Skeletal muscle satellite cell (primary cell): ENCODE measurements at regions not wholly inside any gene's neighbourhood (a gene's known extent, or its start where the extent isn't known, plus 50 kb on each side); places are given as distances from the start of the nearest gene placed in this dataset.
"Not testable (repeated sequence)": the region's sequence is repeated elsewhere in the genome, so short reads cannot be mapped to it uniquely, and the experiment has no call there.

Experiments
- H3K27me3 ChIP-seq: 2 replicates; pipeline ENCODE4 v1.7.0; 2013; ENCODE audit warnings: low read length; ENCODE audit not compliant: control insufficient read depth, insufficient read depth
- H3K36me3 ChIP-seq: 2 replicates; pipeline ENCODE4 v1.7.0; 2013; ENCODE audit warnings: mild to moderate bottlenecking, control low read depth, low read length; ENCODE audit not compliant: insufficient read depth
- H3K4me1 ChIP-seq: 2 replicates; pipeline ENCODE4 v1.7.0; 2013; ENCODE audit warnings: low read length; ENCODE audit not compliant: control insufficient read depth, insufficient read depth
- H3K4me2 ChIP-seq: 2 replicates; pipeline ENCODE4 v1.7.0; 2013; ENCODE audit warnings: mild to moderate bottlenecking, low read length
- H3K4me3 ChIP-seq: 2 replicates; pipeline ENCODE4 v1.7.0; 2013; ENCODE audit warnings: low read length
- H3K9ac ChIP-seq: 2 replicates; pipeline ENCODE4 v1.7.0; 2013; ENCODE audit warnings: mild to moderate bottlenecking, low read depth, low read length, moderate library complexity
- H3K9me3 ChIP-seq: replicated peaks from 2 replicates; pipeline ENCODE4 v1.7.0; 2013; ENCODE audit warnings: mild to moderate bottlenecking, control low read depth, low read length

DNA sequence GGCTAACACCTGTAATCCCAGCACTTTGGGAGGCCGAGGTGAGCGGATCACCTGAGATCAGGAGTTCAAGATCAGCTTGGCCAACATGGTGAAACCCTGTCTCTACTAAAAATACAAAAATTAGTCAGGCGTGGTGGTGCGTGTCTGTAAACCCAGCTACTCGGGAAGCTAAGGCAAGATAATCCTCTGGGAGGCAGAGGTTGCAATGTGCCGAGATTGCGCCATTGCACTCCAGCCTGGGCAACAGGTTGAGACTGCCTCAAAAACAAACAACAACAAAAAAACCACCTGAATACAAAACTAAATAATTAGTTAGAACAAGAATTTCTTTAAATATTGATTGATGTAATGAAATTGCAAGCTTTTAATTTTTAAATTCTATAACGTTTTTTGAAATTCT is 139.0 kb downstream of the THBS2 start:
- not testable (repeated sequence) for H3K4me1 ChIP-seq, H3K27me3 ChIP-seq

DNA sequence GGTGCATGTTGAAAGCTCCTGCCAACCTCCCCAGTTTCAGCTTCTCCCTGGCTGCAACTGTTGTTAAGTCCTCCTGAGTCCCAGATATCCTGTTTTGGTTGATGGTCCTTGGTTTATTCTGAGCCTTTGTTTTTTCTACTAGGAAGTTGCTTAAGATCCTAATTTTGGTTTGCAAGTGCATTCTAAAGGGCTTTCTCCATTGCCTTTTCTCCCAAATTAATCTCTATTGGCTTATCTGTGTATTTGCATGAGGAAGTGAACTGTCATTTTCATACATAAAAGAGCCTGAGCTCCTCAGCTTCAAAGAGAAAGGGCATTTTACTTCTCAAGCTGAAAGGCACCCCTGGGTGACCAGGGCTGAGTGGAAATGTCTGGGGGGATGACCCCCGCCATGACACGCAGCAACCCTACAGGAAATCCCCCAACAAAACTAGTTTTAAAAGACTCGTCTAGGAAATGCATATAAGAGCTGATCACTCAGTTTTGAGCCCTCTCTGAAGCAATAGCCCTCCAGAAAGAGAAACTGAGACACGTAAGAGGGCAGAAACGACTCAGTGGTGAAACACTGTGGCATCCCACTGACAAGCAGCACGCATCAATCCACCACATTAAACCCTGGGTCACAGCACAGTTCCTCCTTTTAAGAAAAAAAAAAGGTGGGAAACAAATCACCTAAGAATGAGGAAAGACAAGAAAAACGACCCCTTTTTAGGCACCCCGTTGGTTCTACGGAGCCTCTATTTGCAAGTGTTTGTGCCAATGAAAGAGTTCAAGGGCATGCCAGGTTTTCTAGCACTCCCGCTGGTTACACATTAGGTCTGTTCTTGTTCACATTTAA is 140.9 kb downstream of the THBS2 start:
- H3K9me3 ChIP-seq: no peaks in the 10 kb centered on the region
- H3K9ac ChIP-seq: no peak overlapping the region
- no peaks in the 10 kb centered on the region for H3K36me3 ChIP-seq
- H3K27me3 ChIP-seq: no peaks in the 10 kb centered on the region
- no peak overlapping the region for H3K4me2 ChIP-seq
- H3K4me3 ChIP-seq: no peak overlapping the region
- no peaks in the 10 kb centered on the region for H3K4me1 ChIP-seq

More for the DNA sequence above, 139.0 kb downstream of the THBS2 start:
- not testable (repeated sequence) for H3K9me3 ChIP-seq, H3K4me3 ChIP-seq, H3K9ac ChIP-seq, H3K4me2 ChIP-seq, H3K36me3 ChIP-seq

DNA sequence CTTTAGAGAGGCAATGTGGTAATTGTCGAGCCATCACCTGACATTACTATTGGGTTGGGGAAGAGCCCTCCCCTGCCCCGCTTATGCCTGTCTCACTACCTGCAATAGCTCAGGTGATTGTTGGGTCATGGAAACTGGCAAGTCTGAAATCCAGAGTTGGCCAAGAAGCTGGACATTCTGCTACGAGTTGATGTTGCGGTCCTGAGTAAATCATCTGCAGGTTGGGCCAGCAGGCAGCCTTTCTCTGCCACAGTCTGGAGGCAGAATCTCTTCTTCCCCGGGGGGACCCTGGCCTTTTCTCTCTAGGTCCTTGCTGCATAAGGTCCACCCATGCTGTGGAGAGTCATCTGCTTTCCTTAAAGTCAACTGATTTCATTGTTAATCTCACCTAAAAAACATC is 142.4 kb downstream of the THBS2 start:
- no peak overlapping the region for H3K9ac ChIP-seq
- H3K4me3 ChIP-seq: no peak overlapping the region
- H3K4me2 ChIP-seq: no peak overlapping the region
- H3K4me1 ChIP-seq: peaks cover 7% of the 10 kb centered on the region
- H3K9me3 ChIP-seq: no peaks in the 10 kb centered on the region
- no peaks in the 10 kb centered on the region for H3K36me3 ChIP-seq
- H3K27me3 ChIP-seq: no peaks in the 10 kb centered on the region

DNA sequence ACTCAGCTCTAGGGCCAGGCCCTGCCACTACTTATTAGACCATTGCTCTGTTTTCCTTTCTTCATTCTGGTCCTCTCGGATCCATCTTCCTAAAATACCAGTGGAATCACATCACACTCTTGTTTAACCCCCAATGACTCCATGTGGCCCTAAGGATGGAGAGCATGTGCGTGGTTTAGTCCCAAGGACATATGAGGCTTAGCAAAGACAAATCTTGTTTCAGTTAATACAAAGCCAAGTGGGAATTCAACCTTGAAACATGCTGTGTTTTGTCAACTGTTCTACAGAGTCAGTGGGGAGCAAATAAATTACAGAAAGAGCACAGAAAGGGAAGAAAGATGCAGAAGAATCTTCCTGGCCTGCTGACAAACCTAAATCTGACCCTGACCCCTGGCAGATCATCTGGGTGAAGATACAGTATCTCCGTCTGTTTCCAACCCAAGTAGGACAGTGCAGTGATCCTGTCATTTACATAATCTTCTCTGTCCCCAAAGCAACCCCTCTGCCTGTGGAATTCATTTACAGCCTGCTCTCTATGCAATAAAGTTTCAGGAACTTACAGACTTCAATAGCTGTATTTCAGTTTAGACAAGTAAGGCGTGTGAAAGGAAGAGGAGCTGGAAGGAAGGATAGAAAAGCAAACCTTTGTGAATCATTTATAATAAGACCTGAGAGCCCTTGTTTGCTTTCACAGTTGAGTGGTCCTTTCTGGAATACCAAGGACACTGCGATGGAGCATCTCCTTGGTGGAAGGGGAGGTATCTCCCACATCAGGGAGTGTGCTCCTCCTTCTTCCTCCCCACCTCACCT is 144.0 kb downstream of the THBS2 start:
- H3K4me1 ChIP-seq: peaks cover 11% of the 10 kb centered on the region
- H3K27me3 ChIP-seq: no peaks in the 10 kb centered on the region
- H3K36me3 ChIP-seq: no peaks in the 10 kb centered on the region
- no peak overlapping the region for H3K4me2 ChIP-seq
- no peak overlapping the region for H3K4me3 ChIP-seq
- no peaks in the 10 kb centered on the region for H3K9me3 ChIP-seq
- H3K9ac ChIP-seq: no peak overlapping the region

DNA sequence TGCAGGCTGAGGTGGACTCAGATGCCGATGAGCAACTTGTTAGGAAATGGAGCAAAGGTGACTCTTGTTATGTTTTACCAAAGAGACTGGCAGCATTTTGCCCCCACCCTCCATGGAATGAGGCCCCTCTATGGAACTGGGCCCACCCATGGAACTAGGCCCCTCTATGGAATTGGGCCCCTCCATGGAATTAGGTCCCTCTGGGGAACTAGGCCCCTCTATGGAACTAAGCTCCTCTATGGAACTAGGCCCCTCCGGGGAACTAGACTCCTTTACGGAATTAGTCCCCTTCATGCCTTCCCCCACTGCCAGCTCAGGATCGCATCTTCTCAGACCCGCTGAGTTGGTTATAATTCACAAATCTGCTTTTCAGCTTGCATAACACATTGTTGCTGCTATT is 144.9 kb downstream of the THBS2 start:
- H3K4me2 ChIP-seq: no peak overlapping the region
- H3K9me3 ChIP-seq: no peaks in the 10 kb centered on the region
- peaks cover 11% of the 10 kb centered on the region for H3K4me1 ChIP-seq
- no peak overlapping the region for H3K9ac ChIP-seq
- H3K27me3 ChIP-seq: no peaks in the 10 kb centered on the region
- H3K36me3 ChIP-seq: no peaks in the 10 kb centered on the region
- H3K4me3 ChIP-seq: no peak overlapping the region

DNA sequence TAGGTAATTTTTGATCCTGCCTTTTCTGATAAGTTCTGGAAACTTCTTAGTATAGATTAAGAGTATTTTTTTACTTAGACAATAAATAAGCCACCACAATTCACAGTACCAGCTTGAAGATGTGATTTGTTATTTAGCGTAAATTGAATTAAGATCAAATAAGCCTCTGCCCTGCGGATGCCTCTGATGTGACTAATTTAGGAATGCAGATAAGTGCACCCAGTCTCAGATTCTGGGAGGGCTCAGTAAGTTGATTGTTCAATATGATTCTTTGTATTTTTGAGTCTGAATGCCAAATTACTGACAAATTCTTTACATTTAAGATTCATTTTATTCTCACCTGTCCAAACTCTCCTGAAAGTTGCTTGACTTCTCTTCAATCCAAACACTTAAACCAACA is 147.5 kb downstream of the THBS2 start:
- no peak overlapping the region for H3K4me2 ChIP-seq
- H3K36me3 ChIP-seq: no peaks in the 10 kb centered on the region
- no peak overlapping the region for H3K4me3 ChIP-seq
- H3K9me3 ChIP-seq: no peaks in the 10 kb centered on the region
- H3K9ac ChIP-seq: no peak overlapping the region
- H3K4me1 ChIP-seq: peaks cover 24% of the 10 kb centered on the region
- H3K27me3 ChIP-seq: no peaks in the 10 kb centered on the region

DNA sequence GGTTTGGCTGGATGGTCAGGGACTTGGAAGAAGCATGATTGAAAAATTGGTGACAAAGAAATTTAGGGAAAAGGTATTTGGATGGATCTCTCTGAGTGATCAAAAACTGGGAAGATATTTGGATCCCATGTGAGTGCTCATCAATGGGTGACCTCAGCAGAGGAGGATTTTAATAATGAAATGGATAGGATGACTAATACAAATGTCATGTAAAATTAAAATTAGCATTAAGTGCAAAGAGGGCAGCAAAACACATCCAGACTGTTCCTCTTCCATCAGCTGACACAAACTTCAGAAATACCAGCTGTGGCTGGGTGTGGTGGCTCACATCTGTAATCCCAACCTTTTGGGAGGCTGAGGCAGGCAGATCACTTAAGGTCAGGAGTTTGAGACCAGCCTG is 151.7 kb downstream of the THBS2 start:
- H3K4me2 ChIP-seq: peak overlapping the region; percentile 7
- H3K4me1 ChIP-seq: peaks cover 56% of the 10 kb centered on the region
- H3K27me3 ChIP-seq: no peaks in the 10 kb centered on the region
- H3K36me3 ChIP-seq: no peaks in the 10 kb centered on the region
- no peak overlapping the region for H3K9ac ChIP-seq
- H3K4me3 ChIP-seq: no peak overlapping the region
- no peaks in the 10 kb centered on the region for H3K9me3 ChIP-seq

DNA sequence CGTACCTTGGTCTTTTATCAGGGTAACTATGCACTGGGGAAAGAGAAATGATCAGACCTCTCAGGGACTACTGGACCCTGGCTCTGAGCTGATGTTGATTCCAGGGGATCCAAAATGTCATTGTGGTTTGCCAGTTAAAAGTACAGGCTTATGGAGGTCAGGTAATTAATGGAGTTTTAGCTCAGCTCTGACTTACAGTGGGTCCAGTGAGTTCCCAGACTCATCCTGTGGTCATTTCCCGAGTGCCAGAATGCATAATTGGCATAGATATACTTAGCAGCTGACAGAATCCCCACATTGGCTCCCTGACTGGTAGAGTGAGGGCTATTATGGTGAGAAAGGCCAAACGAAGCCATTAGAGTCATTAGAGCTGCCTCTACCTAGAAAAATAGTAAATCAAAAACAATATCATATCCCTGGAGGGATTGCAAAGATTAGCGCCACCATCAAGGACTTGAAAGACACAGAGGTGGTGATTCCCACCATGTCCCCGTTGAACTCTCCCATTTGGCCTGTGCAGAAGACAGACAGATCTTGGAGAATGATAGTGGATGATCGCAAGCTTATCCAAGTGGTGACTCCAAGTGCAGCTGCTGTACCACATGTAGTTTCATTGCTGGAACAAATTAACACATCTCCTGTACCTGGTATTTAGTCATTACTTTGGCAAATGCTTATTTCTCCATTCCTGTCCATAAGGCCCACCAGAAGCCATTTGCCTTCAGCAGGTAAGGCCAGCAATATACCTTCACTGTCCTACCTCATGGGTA is 152.4 kb downstream of the THBS2 start:
- Histone ChIP-seq H3K27me3 (no peaks in the 10 kb centered on the region), H3K4me2 (peak overlapping the region; percentile 7), H3K9me3 (no peaks in the 10 kb centered on the region), H3K36me3 (no peaks in the 10 kb centered on the region), H3K4me3 (no peak overlapping the region), H3K9ac (no peak overlapping the region), H3K4me1 (peaks cover 57% of the 10 kb centered on the region)

DNA sequence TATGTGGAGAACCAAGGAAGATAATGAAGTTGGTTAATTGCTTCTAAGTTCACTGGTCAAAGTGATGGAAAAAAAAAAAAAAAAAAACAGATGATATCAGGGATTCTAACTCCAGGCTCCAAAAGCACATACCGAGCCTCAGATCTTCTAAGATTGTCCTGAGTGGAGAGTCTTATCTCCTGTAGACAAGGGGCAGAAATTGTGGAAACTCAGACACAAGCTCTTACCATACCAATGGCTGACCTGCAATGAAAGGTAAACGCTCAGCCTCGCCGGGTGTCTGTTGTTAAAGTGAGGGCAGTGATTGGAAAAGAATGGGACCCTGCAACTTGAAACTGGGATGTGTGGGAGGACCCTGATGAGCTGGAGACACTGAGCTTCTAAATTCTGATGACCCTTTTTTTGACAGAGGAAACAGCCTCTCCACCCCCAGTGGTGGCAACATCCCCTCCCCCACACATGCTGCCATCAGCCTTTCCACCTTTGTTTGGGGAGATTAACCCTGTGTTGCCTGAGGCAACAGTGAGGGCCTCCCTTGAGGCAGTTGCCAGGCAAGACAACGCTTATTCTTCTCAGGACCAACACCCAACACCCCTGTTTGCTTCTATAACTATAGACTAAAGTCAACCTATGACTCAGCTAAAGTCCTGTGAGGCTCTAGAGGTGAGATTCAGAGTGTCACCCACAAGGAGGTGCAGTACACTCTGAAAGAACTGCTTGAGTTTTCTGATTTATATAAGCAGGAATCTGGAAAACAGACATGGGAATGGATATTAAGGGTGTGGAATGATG is 154.0 kb downstream of the THBS2 start:
- Histone ChIP-seq H3K27me3 (no peaks in the 10 kb centered on the region), H3K4me1 (peaks cover 54% of the 10 kb centered on the region), H3K4me3 (no peak overlapping the region), H3K36me3 (no peaks in the 10 kb centered on the region), H3K9me3 (no peaks in the 10 kb centered on the region), H3K9ac (no peak overlapping the region), H3K4me2 (no peak overlapping the region)

DNA sequence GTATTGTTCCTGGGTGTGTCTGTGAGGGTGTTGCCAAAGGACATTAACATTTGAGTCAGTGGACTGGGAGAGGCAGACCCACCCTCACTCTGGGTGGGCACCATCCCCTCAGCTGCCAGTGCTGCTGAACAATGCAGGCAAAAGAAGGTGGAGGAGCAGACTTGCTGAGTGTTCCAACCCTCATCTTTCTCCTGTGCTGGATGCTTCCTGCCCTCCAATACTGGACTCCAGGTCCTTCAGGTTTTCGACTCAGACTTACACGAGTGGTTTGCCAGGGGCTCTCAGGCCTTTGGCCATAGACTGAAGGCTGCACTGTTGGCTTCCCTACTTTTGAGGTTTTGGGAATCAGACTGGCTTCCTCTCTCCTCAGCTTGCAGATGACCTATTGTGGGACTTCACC is 155.0 kb downstream of the THBS2 start:
- not testable (repeated sequence) for H3K4me3 ChIP-seq, H3K9me3 ChIP-seq, H3K36me3 ChIP-seq, H3K4me2 ChIP-seq, H3K27me3 ChIP-seq
- peaks cover 54% of the 10 kb centered on the region for H3K4me1 ChIP-seq
- H3K9ac ChIP-seq: peak overlapping the region; percentile 74

DNA sequence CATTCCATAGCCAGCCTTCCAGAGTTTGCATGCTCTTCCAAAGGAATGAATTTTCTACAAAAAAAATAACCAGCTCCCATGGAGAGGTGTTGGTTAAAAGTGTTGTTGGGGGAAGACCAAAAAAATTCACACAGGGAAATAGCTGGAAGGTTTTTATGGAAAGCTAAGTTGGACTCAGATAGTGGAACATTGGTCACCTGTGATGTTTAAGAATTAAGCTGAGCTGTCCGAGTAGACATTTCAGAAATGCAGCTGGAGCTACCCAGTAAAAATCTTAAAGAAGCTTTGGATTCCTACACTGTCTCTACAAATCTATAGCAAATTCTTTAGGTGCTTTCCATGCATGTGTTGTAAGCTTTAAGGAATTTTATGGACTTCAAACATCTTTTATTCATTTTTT is 155.5 kb downstream of the THBS2 start:
- peaks cover 54% of the 10 kb centered on the region for H3K4me1 ChIP-seq
- H3K4me2 ChIP-seq: peak overlapping the region; percentile 67
- peak overlapping the region; percentile 74 for H3K9ac ChIP-seq
- no peaks in the 10 kb centered on the region for H3K9me3 ChIP-seq
- no peaks in the 10 kb centered on the region for H3K36me3 ChIP-seq
- no peak overlapping the region for H3K4me3 ChIP-seq
- no peaks in the 10 kb centered on the region for H3K27me3 ChIP-seq
